ENCODE measurements at regions not wholly inside any gene's neighbourhood (a gene's known extent, or its start where the extent isn't known, plus 50 kb on each side); places are given as distances from the start of the nearest gene placed in this dataset.

DNA sequence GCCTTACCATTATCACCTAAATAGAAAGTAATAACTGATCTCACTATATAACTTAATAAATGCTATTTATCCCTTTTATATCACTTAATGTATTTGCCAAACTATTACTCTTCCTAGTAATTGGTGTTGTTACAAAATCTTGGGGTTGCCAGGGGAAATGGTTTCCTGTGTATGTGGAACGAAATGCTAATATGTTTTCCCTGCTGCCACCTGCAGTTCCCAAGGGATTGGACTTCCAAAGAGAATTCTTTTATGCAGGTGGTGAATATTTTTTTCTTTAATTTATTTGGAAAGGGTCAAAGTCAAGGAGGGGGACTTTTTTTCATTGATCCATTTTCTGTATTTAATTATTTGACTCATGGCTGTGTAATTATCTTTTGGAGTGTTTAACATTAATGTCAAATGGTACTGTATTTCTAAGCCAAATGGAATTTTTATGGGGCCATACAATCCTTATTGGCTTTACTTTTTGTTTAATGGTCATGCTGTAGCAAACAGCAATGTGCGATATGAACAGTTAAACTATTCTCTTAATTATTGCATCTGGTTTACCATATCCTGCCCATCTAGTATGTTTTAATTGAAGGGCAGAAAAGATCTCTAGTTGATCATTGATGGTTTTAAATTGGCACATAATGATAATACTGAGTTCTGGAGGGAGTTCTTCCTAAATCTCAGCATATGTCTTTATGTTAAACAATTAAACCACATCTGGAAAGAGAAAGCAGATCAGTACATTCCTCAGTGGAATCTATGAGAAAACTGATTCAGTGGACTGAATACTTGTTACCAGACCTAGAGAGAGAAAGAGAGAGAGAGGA, 486.3 kb downstream of the TTLL7 start:
- Histone ChIP-seq H3K36me3 (no peaks in the 10 kb centered on the region), H3K27me3 (no peaks in the 10 kb centered on the region), H3K27ac (no peak overlapping the region), H3K4me1 (ENCODE audit: insufficient read depth) (peaks cover 3% of the 10 kb centered on the region), H3K4me3 (no peak overlapping the region), H3K9me3 (no peaks in the 10 kb centered on the region)
- 82 to 94% (median 88%) methylated on average over 2 of the region's 2 CpGs for WGBS, 3 donors
- no peak for TF ChIP-seq POLR2A (IDR thresholded peaks at IDR 0.05)
- TF ChIP-seq, protein P1, sequence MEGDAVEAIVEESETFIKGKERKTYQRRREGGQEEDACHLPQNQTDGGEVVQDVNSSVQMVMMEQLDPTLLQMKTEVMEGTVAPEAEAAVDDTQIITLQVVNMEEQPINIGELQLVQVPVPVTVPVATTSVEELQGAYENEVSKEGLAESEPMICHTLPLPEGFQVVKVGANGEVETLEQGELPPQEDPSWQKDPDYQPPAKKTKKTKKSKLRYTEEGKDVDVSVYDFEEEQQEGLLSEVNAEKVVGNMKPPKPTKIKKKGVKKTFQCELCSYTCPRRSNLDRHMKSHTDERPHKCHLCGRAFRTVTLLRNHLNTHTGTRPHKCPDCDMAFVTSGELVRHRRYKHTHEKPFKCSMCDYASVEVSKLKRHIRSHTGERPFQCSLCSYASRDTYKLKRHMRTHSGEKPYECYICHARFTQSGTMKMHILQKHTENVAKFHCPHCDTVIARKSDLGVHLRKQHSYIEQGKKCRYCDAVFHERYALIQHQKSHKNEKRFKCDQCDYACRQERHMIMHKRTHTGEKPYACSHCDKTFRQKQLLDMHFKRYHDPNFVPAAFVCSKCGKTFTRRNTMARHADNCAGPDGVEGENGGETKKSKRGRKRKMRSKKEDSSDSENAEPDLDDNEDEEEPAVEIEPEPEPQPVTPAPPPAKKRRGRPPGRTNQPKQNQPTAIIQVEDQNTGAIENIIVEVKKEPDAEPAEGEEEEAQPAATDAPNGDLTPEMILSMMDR (IDR thresholded peaks at IDR 0.05): no peak
- TF ChIP-seq EP300 (IDR thresholded peaks at IDR 0.05): no peak
- intact Hi-C loops (cut with DNase I): no loop called here
- no peak for DNase-seq

DNA sequence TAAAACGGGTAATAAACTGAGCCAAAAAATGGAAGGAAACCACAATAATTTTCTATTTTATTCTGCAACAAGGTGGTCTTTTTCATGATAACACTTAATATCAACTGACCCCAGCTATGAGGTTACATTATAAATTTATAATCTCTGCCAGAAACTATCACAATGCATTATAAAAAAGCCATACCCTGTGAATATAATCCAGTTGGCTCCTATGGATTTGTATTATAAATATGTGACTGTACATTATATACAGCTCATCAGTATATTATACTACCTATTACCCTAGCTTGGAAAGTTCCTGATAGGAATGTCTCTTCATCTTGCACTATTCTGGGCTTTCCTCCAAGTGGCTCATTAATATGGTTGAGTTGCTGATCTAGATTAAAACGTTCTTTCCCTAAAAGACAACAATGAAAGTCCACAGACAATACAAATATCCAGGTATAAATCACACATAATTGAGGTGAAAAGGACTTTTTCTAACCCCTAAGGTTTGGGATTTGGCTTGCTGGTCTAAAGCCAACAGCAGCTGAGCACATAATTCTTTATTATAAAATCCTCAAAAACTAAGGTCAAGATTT, 487.7 kb downstream of the TTLL7 start:
- WGBS, 3 donors: 53 to 55% (median 55%) methylated on average over 2 of the region's 2 CpGs
- H3K36me3 ChIP-seq: no peaks in the 10 kb centered on the region
- intact Hi-C loops (cut with DNase I): no loop called here

DNA sequence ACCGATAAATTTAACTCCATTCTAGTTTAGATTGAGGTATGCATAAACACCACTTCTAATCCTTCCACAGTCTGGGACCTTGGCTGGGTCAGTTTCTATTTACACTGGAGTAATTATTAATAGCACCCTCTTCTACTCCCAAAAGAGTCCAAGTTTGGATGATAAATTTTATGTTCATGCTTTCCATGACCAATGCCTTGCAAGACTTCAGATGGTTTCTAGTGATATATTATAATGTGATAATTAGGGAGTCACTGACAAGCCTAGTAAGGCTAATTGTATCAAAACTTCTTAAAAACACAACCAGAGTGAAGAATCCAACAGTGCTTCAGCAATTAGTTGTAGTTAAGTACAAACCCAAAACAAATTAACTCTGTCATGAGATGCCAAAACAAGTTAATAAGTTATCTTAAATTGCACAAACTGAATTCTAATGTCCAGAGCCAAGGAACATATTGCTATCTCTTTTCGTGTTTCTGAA, 489.6 kb downstream of the TTLL7 start:
- TF ChIP-seq POLR2A (IDR thresholded peaks at IDR 0.05) (no peak), EP300 (IDR thresholded peaks at IDR 0.05) (no peak)
- TF ChIP-seq, protein P1 (IDR thresholded peaks at IDR 0.05): no peak

More for the DNA sequence above, 487.7 kb downstream of the TTLL7 start:
- no peak for DNase-seq
- no peak for TF ChIP-seq POLR2A (IDR thresholded peaks at IDR 0.05)
- no peak for TF ChIP-seq EP300 (IDR thresholded peaks at IDR 0.05)
- TF ChIP-seq, protein P1 (IDR thresholded peaks at IDR 0.05): no peak
- no peak overlapping the region for H3K4me3 ChIP-seq
- peaks cover 3% of the 10 kb centered on the region for H3K4me1 ChIP-seq (ENCODE audit: insufficient read depth)
- H3K9me3 ChIP-seq: no peaks in the 10 kb centered on the region
- H3K27ac ChIP-seq: no peak overlapping the region
- H3K27me3 ChIP-seq: no peaks in the 10 kb centered on the region

DNA sequence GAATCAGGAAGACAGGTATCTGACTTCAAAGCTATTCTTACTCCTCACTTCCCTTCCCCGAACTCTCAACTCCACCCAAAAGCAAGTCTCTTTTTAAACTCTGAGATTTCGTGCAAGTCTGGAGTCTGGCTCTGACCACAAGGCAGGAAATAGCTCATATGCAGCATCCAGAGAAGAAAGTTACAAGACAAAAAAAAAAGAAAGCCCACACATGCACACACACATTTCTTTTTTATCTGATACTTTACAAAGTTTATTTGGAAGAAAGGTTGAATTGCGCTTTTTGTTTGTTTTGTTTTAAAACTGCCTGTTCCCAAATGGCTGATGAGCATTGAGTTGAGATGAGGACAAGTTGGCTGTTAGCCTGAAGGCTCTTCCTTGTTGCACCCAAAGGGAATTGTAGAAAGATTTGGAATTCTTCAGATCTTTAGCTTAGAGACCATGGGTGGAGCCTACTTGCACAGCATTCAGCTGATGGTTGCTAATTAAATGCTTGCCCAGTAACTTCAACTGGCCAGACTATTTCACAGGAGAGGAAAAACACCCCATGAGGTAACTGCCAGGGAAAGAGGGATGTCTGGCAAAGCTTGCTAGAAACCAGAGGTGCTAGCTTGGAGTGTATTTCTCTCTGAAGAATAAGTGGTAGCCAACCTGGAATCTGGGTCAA, 490.3 kb downstream of the TTLL7 start:
- TF ChIP-seq EP300 (IDR thresholded peaks at IDR 0.05): no peak
- TF ChIP-seq POLR2A (IDR thresholded peaks at IDR 0.05): no peak
- TF ChIP-seq, protein P1 (IDR thresholded peaks at IDR 0.05): no peak
- Histone ChIP-seq H3K4me3 (no peak overlapping the region), H3K4me1 (ENCODE audit: insufficient read depth) (peaks cover 3% of the 10 kb centered on the region), H3K27ac (no peak overlapping the region), H3K27me3 (no peaks in the 10 kb centered on the region), H3K36me3 (no peaks in the 10 kb centered on the region), H3K9me3 (no peaks in the 10 kb centered on the region)
- intact Hi-C loops (cut with DNase I): no loop called here
- no peak for DNase-seq
- WGBS, 3 donors: 3 to 7% (median 3%) methylated on average over 3 of the region's 3 CpGs

More for the DNA sequence above, 489.6 kb downstream of the TTLL7 start:
- Histone ChIP-seq H3K36me3 (no peaks in the 10 kb centered on the region), H3K27ac (no peak overlapping the region), H3K4me1 (ENCODE audit: insufficient read depth) (peaks cover 3% of the 10 kb centered on the region), H3K9me3 (no peaks in the 10 kb centered on the region), H3K27me3 (no peaks in the 10 kb centered on the region), H3K4me3 (no peak overlapping the region)
- 4 to 12% (median 9%) methylated on average over 2 of the region's 2 CpGs for WGBS, 3 donors
- intact Hi-C loops (cut with DNase I): no loop called here
- DNase-seq: no peak
